NCI-H1048 (cell line): ENCODE measurements at regions not wholly inside any gene's neighbourhood (a gene's known extent, or its start where the extent isn't known, plus 50 kb on each side); places are given as distances from the start of the nearest gene placed in this dataset.
"Not testable (repeated sequence)": the region's sequence is repeated elsewhere in the genome, so short reads cannot be mapped to it uniquely, and the experiment has no call there.

Experiments
- DNase-seq: peaks from one replicate; lab custom pipeline; 2025; lab: John Stamatoyannopoulos, UW

DNA sequence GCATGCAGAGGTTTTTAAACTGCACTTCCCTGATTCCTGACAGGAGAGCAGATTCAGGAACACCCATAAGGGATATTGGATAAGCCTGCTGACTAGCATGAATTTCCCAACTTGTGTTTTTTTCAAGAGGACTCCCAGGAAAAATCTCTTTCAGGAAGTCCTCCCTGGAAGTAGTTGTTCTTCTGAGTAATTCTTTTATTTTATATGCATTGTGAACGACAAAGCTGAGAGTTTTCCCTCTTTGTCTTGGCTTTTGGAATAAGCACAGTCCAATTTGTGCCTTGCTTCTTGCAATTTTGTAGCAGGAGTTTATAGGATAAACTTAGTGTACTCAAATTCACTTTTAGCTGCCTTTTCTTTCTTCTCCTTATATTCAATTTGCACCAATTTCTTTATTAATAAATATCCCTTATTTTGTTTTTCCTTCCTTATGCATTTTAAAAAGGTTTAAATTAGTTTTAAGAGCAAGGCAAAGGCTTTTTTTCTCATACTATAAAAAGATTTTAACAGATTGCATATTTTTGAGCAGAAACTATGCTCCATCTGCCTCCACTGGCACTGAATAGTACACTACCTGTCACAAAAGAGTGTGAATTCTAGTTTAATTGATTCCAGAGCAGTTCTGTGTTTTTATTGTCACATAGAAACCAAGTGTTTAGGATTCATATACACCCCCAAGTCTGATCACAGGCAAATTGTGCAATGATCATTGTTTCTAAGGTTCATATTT, 543.3 kb upstream of the SPRY2 start:
- no peak for DNase-seq

DNA sequence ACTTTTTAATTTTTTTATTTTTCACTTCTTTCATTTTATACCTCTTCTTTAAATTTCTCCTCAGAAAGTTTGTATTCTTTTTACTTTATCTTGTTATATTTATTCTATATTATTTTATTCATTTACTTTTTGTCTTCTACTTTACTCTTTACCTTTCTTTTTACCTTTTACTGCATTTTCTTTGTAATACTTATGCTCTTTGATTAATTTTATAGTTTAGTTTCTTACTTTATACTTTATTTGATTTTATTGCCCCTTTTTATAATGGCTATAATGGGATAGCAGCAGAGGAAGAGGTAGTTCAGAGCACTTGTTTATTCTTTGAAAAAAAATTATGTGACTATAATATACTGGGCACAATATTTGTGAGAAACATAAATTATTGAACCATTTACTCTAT, 542.6 kb upstream of the SPRY2 start:
- DNase-seq: no peak

DNA sequence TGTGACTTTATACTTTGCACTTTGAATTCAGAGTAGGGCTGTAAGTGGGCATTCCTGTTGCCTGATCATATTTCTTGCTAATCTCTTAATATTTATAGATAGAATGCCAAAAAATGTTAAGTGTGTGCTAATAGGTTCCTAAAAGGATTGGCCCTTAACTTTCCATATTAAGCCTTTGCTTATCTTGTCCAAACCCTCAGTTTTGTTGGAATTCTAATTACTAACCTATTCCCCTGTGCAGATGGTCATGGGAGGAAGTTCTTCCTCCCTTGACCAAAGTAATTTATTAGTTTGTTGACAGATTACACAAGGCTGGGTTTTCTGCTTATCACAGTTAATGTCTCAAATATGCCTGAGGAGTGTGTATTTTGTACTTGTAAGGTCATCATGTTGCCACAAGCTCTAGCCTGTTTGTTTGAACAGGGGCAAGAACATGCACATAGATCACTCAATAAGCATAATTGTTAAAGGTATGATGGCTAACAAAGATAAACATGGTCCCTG, 541.1 kb upstream of the SPRY2 start:
- DNase-seq: no peak

DNA sequence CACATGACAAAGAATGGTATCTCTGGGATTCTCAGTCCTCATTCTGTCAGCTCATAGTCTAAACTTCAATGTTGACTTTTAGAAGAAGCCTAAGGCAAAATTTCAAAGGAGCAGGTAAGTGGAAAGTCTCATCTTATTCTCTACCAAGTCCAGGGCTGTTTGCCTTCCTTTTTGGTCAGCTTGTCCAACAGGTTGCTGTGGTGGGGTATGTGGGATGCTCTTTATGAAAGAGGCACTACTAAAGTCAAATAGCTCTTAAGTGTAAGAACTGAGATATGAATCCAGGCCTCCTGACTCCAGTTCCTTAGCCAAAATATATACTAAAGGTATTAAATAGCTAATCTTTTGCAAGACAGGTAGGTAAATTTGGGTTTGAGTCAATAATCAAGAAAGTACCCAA, 540.6 kb upstream of the SPRY2 start:
- no peak for DNase-seq

DNA sequence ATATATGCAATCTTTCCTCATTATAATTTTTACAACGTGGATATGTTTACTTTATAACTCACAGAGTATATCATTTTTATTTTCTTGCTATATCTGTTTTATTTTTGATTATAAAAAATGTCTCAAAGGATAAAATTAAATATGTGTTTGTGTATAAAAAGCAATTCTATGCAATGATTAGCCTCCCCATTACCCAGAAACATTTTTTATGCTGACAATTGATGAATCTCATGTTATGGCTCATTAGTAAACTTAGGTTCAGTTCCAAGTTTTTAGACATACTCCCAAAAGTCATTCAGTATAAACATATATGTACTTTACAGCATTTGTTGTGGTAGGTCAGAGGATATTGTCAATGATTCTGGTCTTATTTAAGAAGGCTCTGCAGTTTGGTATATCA, 540.1 kb upstream of the SPRY2 start:
- no peak for DNase-seq

DNA sequence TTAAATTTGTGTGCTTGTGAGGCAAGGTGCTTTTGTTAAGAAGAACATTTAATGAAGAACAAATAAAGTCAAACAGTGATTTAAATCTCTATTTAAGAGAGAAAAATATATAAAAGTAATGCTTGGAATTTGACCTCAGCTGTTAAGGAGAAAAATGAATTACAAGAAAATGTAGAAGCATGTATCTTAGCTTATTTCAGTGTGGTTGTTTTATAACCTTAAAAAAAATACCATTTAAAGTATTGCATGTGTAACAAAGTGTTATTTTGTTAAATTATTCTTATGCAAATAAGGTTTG, 537.0 kb upstream of the SPRY2 start:
- no peak for DNase-seq

DNA sequence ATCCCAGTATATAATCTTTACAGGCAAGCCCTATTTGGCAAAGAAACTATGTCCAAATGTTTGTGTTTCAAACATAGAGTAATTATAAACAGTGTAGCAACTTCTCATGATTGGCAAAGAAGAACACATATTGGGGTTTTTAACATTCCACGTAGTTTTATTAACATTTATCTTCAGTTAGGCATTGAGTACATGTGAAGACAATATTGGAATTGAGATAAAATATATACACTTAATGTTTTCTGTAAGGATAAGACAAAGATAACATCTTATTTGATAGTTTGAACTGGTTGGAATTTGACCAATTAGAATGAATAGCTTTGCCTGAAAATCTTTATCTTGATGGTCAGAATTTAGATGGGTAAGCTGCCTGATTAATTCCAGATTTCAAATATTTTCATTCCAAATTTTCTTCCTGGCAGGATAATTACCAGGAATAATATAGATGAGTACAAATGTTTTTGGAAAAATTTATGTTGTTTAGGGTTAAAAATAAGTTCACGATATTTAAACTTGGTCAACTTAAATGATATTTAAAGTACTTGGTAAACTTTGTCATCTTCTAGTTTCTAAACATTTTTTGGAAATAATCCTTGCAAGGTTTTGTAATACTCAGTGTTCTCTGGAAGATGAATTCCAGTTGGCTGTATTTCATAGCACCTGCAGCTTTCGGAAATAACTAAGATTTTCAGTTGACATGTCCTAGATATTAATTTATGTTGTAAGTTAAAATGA, 536.5 kb upstream of the SPRY2 start:
- no peak for DNase-seq

DNA sequence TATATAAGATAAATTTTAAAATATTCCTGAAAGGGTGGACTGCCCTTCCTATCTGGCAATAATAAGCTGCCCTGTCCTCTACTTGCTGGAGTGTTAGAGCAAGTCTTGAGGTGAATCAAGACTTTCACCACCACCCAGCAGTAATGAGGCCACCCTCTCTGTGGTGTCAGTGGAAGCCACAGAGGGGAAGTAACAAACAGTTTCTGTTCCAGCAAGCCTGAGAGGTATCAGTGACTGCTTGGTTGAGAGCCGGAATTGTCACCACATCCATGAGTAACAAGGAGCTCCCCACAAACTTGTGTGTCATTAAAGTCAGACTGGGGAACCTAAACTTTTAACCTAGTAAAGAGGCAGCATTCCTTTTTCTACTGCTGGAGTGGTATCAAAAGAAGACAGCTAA, 532.7 kb upstream of the SPRY2 start:
- DNase-seq: no peak

DNA sequence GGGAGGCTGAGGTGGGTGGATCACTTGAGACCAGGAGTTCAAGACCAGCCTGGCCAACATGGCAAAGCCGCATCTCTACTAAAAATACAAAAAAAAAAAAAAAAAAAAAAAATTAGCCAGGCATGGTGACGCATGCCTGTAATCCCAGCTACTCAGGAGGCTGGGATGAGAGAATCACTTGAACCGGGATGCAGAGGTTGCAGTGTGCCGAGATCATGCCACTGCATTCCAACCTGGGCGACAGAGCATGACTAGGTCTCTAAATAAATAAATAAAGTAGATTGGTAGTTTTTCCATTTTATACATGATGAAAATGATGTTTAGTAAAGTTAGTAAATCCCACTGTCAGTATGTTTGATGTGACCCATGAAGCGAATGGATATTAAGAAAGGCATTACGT, 531.0 kb upstream of the SPRY2 start:
- DNase-seq: not testable (repeated sequence)

DNA sequence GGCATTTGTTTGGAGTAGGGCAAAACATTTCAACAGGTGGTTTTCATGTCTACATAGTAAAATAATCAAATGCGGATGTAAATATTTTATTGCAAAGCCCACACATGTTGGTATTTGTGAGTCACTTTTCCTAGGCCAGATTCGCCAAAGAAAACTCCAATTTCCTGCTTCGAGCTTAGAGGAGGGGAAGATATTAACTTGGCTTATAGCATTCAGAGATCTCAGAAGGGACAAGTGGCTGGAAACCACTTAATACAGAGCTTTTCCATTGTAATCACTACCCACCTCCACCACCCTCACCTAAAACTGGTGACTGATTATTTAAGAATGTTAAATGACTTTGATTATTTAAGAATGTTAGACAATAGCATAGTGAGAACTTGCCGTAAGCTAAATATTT, 530.6 kb upstream of the SPRY2 start:
- no peak for DNase-seq

DNA sequence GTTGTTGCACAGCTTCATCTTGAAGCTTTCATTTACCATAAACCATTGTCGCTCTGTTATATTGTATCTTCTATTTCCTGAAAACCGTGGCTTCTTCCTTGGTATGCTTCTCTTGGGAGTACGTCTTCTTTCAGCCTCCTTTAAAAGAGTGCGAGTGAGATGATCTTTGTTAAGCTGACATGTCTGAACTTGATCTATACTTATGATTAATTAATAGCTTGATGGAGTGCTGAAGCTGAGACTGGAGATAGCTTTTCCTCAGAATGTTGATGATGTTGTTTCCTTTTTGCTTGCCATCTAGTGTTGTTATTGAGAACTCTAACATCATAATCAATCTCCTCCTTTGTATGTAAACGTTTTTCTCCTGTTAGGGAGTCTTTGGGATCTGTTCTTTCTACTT, 529.3 kb upstream of the SPRY2 start:
- DNase-seq: no peak

DNA sequence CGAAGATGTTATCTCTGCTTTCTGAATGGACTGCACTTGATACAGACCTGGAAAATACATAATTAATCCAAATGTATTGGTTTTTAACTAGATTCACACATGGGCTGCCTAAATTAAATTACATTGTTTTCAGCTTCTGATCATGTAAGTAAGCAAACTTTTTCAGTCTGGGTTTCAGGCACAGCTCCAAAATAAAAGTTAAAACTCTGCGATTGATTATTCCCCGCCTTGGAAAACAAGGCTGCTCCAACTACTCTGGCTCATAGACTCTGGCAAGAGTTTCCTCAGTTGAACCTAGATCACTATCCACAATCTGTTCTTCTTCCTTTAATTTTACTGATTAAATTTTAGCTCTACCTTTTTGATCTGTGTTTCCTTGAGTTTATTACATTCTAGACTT, 526.0 kb upstream of the SPRY2 start:
- DNase-seq: no peak

DNA sequence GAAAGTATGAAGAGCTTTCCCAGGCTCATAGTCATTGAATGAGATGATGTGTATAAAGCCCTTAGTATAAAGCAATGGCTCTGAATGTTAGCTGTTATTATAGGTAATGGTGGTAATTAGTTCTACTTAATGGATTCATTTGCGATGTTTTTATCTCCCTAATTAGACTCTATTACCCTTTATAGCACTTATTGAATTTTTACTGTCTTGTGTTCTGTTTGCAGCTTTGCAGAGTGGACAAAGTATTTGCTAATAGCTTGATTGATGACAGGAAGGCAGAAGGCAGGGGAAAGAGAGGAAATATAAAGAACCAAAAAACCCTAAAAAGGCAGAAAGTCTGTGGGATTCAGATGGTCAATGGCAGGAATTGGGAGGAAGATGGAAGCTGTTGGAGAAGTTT, 524.4 kb upstream of the SPRY2 start:
- DNase-seq: no peak

DNA sequence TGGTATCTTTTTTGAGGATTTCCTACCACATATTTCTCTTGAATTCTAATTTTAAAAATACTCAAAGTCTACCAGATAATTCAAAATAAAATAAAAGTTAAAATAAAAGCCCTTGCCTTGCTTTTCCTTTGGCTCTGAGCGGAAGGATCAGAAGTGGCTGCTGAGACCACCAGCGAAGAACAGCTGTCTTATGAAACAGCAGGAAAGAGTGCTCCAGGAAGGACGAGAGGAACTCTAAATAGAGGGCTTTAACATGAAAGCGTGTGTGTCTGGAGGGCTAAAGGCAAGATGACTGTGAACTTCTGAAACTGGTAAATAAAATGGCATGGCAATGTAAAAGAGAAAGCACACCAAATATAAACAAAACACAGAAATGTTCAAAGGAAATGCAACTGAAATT, 521.5 kb upstream of the SPRY2 start:
- DNase-seq: no peak

DNA sequence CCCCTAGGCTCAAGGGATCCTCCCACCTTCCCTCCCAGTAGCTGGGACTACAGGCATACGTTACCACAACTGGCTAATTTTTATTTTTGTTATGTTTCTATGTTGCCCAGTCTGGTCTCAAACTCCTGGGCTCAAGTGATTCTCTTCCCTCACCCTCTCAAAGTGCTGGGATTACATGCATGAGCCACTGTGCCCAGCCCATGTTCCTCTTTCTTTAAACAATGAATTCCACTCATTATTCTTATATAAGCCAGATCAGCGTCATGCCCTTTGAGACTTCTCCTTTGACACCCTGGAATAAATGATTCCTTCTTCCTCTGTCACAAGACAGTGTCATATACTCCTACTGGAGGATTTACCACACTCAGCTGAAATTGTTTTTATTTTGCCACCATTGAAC, 519.9 kb upstream of the SPRY2 start:
- DNase-seq: no peak

DNA sequence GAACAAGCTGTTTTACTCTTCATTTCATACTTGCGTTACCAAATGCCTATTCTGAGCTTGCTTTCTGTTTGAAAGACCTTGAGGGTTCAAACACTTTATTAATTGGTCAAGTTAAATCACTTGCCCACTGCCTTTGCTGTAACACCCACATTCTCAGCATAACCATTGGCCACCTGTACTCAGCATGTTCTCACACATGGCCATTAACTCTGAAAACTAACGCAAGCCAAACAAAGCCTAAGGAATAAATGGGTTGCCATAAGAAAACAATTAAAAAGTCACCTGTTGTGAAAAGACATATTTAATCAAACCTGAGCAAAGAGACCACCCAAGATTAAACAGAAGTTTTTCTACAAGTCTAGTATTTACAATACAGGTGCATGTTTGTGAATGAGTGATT, 517.2 kb upstream of the SPRY2 start:
- DNase-seq: no peak

DNA sequence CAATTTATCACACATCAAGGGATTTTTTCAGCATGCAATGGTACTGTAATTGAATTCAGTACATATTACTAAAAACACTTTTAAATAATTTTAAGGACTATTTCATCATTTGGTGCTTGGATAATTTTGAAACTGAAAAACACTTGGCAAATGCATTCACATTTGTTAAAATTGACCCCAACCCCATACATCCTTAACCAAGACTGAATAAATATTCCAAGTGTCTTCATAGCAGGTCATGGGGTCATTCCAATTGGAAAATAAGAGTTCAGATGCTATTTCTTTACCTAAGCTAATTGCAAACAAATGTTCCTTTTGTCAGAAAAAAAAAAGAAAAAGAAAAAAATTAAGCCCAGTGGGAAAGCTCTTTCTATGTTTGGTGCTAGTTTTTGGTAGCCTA, 516.4 kb upstream of the SPRY2 start:
- DNase-seq: no peak

DNA sequence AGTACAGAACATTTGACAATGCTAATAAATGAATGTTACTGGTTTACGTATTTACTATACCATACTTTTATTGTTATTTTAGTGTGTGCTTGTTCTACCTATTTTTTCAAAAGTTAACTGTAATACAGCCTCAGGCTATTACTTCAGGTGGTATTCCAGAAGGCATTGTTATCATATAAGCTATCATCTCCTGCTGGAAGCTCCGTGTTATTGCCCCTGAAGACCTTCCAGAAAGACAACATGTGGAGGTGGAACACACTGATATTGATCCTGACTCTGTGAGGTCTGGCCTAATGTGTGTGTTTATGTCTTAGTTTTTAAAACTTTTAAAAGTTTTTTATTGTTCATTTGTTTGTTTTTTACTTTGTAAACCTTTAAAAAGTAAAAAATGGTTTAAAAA, 509.8 kb upstream of the SPRY2 start:
- no peak for DNase-seq

DNA sequence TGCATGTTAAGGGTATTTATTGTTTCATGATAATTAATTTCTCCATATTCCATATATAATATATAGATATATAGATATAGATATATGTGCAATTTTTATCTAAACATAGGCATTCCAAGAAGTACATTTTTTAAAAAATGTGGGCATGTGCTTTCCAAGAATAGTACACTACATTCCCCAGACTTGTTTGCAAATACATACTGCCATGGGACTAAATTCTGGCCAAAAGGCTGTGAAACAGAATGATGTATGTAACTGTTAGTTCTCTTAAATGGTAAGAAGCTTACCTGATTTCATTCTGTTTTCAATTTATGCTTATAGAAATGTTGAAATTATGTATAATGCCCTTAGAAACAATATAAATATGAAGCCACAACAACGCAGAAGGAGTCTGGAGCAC, 503.2 kb upstream of the SPRY2 start:
- no peak for DNase-seq

DNA sequence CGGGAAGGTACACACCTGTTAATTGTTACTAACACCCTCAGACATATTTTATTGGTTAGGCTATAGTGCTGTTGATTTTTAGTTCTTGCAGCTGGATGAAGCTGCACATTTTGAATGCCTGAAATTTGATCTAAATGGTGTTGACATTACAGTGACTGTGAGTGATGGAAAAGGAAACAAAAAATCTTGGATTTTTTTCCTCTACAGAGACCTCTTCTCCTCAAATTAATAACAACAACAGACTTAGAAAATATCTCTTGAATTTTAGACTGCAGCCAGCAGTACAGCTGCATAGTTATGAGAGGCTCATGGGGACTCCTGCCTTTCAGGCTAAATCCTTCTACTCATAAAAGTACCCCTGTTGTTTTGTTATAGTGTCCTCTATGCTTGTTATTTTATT, 500.5 kb upstream of the SPRY2 start:
- no peak for DNase-seq

DNA sequence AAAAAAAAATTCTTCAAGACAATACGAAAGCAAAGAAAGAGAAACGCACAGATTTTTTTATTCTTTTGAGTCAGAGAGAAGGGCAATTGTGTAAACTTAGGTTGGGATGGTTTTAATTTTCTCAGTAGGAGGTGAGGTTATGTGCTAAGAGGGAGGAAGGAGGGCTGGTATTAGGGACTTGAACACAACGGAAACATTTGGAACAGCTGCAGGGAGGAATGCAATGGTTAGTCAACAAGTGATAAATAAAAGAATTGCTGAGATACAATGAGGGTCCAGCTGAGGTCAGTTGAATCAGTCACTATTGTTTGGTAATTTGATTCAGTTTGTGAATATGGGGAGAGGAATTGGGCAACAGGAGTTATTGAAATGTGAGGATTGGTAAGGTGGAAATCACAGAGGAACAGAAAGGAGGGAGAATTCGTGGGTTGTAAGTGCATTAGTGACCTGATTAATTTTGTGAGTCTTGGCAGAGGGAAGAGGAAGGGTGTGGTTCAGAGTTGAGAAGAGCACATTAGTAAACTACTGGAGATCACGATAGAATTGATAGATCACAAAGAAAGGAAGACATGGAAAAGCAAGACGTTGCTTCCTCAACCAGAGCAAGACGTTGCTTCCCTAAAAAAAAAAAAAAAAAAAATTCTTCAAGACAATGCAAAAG, 499.5 kb upstream of the SPRY2 start:
- DNase-seq: no peak

DNA sequence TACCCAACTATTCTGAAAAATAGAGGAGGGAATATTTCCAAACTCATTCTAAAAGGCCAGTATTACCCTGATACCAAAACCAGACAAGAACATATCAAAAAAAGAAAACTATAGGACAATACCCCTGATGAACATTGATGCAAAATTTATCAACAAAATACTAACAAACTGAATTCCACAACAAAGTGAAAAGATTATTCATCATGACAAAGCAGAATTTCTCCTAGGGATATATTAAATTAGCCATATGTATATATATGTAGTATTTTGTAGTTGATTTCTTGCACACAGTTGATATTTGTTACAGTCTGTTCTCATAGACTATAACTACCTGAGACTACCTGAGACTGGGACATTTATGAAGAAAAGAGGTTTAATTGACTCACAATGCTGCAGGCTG, 495.0 kb upstream of the SPRY2 start:
- DNase-seq: no peak

DNA sequence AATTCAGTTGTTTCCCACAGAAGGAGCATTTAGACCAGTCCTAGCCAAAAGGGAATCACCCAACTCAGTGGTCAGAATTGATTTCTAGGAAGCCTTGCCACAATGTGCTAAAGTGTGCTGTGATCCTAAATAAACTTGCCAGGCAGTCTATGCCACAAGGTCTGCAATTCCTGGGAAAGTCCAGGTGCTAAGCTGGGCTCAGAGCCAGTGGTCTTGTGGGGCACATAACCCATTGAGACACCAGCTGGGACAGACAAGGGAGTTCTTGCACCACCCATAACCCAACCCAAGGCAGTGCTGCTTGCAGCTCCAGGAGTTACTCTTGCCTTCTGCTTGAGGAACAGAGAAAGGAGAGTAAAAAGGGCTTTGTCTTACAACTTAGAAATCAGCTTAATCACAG, 489.5 kb upstream of the SPRY2 start:
- no peak for DNase-seq

DNA sequence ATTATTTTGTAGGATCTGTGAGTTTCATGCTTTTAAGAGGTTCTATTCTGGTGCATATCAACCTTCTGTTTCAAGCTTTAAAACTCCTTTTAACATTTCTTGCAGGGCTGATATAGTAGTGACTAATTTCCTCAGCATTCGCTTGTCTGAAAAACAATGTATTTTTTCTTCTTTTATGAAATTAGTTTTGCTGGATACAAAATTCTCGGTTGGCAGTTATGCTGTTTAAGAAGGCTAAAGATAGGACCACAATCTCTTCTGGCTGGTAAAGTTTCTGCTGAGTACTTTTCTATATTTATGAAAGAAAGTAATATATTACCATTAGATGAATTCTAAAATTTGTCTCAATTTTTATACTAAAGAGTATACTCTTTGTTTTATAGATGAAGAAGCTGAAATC, 487.8 kb upstream of the SPRY2 start:
- DNase-seq: no peak
